ENCODE measurements at regions not wholly inside any gene's neighbourhood (a gene's known extent, or its start where the extent isn't known, plus 50 kb on each side); places are given as distances from the start of the nearest gene placed in this dataset.

DNA sequence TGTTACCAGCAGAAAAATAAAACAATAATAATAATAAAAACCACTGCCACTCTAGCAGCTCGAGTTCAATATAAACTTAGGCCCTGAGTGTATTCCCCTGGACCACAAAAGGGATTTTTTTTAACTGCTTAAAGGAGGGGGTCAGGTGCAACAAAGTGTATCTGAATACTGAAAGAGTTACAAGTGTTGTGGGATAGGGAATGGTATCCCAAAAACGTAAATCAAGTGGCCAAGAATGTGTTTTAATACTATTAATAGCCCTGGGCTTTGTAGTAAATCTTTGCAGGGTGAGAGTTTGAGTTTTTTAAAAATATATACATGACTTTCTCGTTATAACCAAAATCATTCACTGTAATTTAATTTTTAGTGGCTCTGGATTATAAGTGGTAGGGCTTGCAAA, 860.1 kb upstream of the INTU start:
- CTCF ChIA-PET = no interaction called here
- POLR2A ChIA-PET = no interaction called here

DNA sequence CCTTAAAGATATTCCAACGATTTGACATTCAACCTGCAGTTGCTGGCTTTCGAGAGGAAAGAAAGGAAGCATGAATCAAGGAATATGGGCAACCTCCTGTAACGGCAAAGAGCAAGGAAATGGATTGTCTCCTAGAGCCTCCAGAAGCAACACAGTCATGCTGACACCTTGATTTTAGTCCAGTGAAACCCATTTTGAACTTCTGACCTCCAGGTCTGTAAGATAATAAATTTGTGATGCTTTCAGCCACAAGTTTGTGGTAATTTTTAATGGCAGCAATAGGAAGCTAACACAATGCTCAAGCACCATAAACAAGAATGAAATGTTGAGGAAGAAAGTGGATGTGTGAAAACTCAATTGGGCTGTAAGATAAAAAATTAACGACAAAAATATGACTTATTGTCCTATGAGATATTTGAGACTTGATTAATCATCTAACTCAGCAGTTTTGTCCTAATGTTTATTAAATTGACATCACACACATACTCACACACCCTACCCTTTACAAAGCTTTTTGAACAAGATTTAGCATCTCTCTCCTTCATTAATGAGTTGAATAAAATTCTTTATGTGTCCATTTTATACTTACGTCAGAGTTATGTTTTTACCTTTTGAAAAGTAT, 857.2 kb upstream of the INTU start:
- CTCF ChIA-PET = no interaction called here

GRCh38 chr4:126776361-126776760, 856.4 kb upstream of the INTU start:
- ChIA-PET CTCF (no interaction called here), POLR2A (no interaction called here)

More for the DNA sequence above, 857.2 kb upstream of the INTU start:
- POLR2A ChIA-PET = no interaction called here

GRCh38 chr4:126777649-126778048, 855.1 kb upstream of the INTU start:
- ChIA-PET POLR2A (no interaction called here), CTCF (no interaction called here)

- POLR2A ChIA-PET = no interaction called here
- CTCF ChIA-PET = no interaction called here
Observed at GRCh38 chr4:126778348-126778747, 854.4 kb upstream of the INTU start.

DNA sequence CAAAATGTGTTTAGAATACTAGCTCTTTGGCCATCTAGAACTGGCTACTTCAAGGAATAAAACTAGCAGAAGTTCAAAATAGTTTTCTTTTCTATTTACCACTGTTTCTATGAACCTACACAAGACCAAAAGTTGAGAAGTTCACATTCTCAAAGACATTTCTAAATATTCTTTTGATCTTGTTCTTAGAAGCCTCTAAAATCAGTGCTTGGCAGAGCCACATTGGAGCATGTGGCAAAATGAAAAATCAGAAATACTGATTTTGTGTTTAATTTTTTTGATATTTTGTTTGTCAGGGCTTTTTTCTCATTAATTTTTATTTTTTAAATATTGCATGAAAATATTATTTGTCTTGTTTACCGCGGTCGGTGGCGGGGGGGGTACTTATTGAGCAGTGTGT, 853.8 kb upstream of the INTU start:
- POLR2A ChIA-PET = no interaction called here

GRCh38 chr4:126779436-126780166, 853.2 kb upstream of the INTU start:
- ChIA-PET CTCF (no interaction called here), POLR2A (no interaction called here)

More for the DNA sequence above, 853.8 kb upstream of the INTU start:
- CTCF ChIA-PET = no interaction called here

- CTCF ChIA-PET = no interaction called here
- POLR2A ChIA-PET = no interaction called here
Observed at GRCh38 chr4:126783191-126783590, 849.6 kb upstream of the INTU start.

DNA sequence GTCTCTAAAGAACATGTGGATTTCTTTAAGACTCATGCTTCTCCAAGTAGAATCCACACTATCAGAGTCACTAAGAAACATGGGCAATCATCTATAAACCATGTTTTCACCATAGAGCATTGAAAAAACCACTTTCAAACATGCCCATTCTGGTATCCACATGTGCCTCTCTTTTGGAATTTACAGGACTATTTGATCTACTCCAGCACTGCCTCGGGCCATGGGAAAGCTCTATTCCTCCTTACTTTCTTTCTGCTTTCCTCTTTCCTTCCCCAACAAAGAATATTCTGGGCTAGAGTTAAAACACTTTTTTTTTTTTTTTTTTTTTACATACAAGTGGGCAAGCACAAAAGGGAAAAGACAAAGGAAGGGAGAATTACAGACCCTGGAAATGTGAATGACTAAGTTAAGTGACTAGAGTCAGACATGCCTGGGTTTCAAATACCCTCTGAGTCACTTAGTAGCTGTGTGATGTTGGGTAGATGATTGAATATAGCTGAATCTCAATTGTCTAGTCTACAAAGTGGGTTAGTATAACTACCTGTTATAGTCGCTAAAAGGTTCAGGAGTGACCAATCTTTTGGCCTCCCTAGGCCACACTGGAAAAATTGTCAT, 847.7 kb upstream of the INTU start:
- ChIA-PET POLR2A (no interaction called here), CTCF (no interaction called here)

GRCh38 chr4:126790633-126791032, 842.1 kb upstream of the INTU start:
- ChIA-PET POLR2A (no interaction called here), CTCF (no interaction called here)

GRCh38 chr4:126794363-126794762, 838.4 kb upstream of the INTU start:
- CTCF ChIA-PET = no interaction called here

GRCh38 chr4:126798214-126798613, 834.5 kb upstream of the INTU start:
- ChIA-PET POLR2A (no interaction called here), CTCF (no interaction called here)

More at GRCh38 chr4:126794363-126794762, 838.4 kb upstream of the INTU start:
- POLR2A ChIA-PET = no interaction called here

DNA sequence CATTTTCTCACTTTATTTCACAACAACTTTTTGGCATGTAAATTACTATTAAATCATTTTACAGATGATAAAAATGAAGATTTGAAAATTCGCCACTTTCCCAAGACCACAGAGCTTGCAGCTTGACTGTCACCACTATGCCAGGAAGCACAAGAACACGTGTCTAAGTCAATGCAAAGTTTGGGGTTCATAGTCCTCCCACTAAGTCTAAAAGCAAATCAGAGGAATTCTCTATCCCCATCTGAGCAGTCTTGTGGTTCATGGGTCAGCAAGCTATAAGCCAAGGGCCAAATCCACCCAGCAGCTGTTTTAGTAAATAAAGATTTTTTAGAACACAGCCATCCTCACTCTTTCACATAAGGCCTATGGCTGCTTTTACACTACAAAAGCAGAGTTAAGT, 833.3 kb upstream of the INTU start:
- ChIA-PET POLR2A (no interaction called here), CTCF (no interaction called here)

DNA sequence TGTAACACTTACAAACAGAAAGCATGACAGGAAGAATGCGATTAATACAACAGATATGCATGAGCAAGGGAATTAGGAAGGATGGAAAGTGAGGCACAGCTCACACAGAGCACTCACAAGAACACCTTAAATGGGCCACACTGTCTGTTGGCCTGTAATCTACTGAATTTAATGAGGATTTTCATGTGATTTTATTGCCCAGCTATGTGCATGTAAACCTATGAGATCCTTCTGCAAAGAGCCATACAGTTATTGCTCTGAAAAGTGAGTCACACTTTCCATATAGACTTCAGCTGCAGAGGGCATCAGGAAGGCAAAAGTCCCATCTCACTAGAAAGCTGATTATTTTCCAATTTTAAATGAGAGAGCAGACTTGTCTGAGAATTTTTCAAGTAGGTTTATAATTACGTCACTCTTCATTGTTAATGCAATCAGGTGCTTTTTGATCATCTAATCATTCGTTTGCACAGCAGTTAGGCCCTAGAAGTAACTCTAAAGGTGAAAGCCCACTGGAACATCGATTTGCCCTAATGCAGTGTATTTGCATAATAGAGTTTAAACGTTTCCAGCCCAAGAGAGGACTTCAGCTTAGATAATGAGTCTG, 832.7 kb upstream of the INTU start:
- ChIA-PET POLR2A (no interaction called here), CTCF (no interaction called here)

- POLR2A ChIA-PET = no interaction called here
- CTCF ChIA-PET = no interaction called here
Observed at GRCh38 chr4:126800575-126801141, 832.1 kb upstream of the INTU start.

DNA sequence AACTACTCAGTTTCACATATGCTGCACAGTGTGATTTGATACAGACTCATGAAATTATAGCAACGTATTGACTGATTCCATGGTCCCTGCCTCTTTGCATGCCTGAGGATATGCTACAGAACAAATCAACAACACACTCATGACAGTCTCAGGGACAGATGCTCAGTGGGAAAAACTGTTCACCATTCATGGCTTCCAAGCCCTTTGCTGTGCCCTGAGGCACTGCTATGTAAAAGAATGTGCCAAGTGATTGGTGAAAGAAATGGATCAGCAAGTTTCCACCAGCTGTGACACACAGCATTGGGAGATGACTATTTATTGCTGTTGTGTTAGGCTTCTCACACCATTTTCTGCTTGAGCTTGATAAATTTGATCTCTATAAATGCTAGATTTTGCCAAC, 825.6 kb upstream of the INTU start:
- CTCF ChIA-PET = no interaction called here
- POLR2A ChIA-PET = no interaction called here

DNA sequence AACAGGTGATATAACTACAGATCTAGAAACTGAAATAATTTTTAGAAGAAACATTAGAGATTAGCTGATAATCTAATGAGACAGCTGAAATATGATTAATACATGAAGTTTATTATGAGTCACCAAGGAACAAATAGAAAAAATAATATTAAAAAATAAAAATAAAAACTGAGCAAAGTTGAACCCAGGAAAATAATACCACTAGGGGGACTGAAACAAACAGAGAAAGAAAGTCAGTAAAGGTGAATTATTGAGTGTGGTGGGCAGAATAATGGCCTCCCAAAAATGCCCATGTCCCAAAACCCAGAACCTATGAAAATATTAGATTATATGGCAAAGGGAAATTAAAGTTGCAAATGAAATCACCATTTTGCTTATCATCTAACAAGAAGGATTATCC, 820.7 kb upstream of the INTU start:
- ChIA-PET POLR2A (no interaction called here), CTCF (no interaction called here)

- POLR2A ChIA-PET = no interaction called here
- CTCF ChIA-PET = no interaction called here
Observed at GRCh38 chr4:126820631-126821030, 812.1 kb upstream of the INTU start.

DNA sequence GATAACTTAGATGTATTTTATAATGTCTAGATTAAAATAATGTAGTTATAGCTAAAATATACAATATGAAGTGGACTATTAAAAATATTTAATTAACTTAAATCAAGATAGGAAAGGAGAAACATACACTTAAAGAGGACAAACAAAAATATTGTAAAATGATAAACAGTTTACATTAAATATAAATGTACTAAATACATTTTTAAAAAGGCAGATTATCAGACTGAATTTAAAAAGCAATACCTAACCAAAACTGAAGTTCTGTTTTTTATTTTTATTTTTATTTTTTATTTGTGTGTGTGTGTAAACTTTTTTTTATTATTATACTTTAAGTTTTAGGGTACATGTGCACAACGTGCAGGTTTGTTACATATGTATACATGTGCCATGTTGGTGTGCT, 811.6 kb upstream of the INTU start:
- ChIA-PET CTCF (no interaction called here), POLR2A (no interaction called here)

- ChIA-PET CTCF (no interaction called here), POLR2A (no interaction called here)
Observed at GRCh38 chr4:126825083-126825482, 807.7 kb upstream of the INTU start.

- CTCF ChIA-PET = no interaction called here
- POLR2A ChIA-PET = no interaction called here
Observed at GRCh38 chr4:126827669-126828068, 805.1 kb upstream of the INTU start.

All from activated CD8-positive, alpha-beta memory T cell treated with anti-CD3 and anti-CD28 coated beads for 36 hours (primary cell).